Esophagus squamous epithelium (tissue), 5 donors: ENCODE measurements at regions not wholly inside any gene's neighbourhood (a gene's known extent, or its start where the extent isn't known, plus 50 kb on each side); places are given as distances from the start of the nearest gene placed in this dataset.

ENCODE experiments used
- DNase-seq: peaks from one replicate; lab custom pipeline; 2025; lab: John Stamatoyannopoulos, UW
- H3K27ac ChIP-seq, 4 donors: fragments of 200-600 bp; sonication (generic); one replicate each; pipeline ENCODE4 v1.5.1; 2016 to 2019; ENCODE audit warnings: mild to moderate bottlenecking in 1 of 4
- H3K27me3 ChIP-seq, 4 donors: fragments of 200-600 bp; sonication (generic); 1 replicate in 3 of 4; 2 replicates in 1 of 4; pipeline versions ENCODE4 v1.5.1 to v1.6.0; 2017 to 2021; ENCODE audit warnings: antibody characterized with exemption in 1 of 4
- H3K36me3 ChIP-seq, 3 donors: fragments of 200-600 bp; sonication (generic); one replicate each; pipeline ENCODE4 v1.5.1; 2016 to 2019
- H3K4me1 ChIP-seq, 3 donors: fragments of 200-600 bp; sonication (generic); one replicate each; pipeline ENCODE4 v1.5.1; 2017 to 2019
- H3K4me3 ChIP-seq, 4 donors: fragments of 200-600 bp; sonication (generic); 1 replicate in 3 of 4; 2 replicates in 1 of 4; pipeline ENCODE4 v1.5.1; 2016 to 2019; ENCODE audit warnings: mild to moderate bottlenecking in 2 of 4, moderate library complexity in 1 of 4
- H3K9me3 ChIP-seq, 3 donors: fragments of 200-600 bp; sonication (generic); one replicate each; pipeline ENCODE4 v1.5.1; 2016 to 2019
- POLR2A ChIP-seq, 4 donors: fragments of 450-650 bp; IDR thresholded peaks; one replicate each; pipeline ENCODE4 v1.6.1; 2017; ENCODE audit warnings: antibody characterized with exemption in 4 of 4, mild to moderate bottlenecking in 4 of 4, moderate library complexity in 3 of 4
- WGBS, 2 donors: methylation state at CpG; one replicate each; pipeline ENCODE4 v1.1.5; 2018; 5-methylcytosine and 5-hydroxymethylcytosine counted together
- intact Hi-C: fragments of 100-400 bp; cut with DNase I; formaldehyde crosslinking; loops from one replicate; pipeline ENCODE4 v1.15.0; 2022
- TF ChIP-seq, protein P1 (sequence below), 6 experiments: fragments of 450-650 bp in 4 of 6; fragments of 200-600 bp in 2 of 6; sonication (generic) in 2 of 6; IDR thresholded peaks; one replicate each; pipeline ENCODE4 v1.5.1; 2016 to 2019; ENCODE audit warnings: antibody characterized with exemption in 6 of 6, mild to moderate bottlenecking in 4 of 6, moderate library complexity in 4 of 6
- donor health status: DM: yes; HTN: yes; CAD: no.

DNA sequence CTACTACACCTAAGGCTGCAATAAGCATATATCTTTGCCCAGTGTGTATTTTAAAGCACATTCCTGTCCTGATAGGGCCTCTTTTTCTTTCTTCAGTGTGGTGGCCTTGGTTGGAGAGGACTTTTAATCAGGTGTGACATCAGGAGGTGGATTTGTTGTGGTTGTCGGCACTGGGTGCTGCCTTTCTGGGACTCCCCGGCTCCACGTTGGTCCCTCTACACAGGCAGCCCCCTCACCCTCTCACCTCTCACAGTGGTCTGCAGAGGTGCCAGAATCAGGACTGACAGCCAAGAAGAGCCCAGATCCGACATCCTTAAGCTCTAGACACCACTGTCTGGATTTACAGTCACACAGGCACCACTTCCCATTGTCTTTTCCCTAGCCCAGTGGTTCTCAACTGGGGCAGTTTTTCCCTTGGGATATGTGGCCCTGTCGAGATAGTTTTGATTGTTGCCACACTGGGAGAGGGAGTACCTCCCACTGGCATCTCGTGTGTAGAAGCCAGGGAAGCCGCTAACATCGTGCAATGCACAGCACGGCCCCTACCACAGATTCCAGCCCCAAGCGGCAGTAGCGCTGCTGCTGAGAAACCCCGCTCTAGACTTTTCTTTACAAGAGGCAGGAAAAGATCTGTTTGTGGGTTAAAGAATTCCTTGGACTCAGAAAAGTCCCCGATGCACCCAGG is 314.1 kb downstream of the QKI start:
- 54 to 80% methylated on average over 3 to 8 of the region's 13 CpGs for whole genome bisulfite sequencing, 2 donors
- DNase-seq = no peak
- no peaks in the 10 kb centered on the region for H3K36me3 ChIP-seq
- no peaks in the 10 kb centered on the region for H3K4me1 ChIP-seq
- H3K4me3 ChIP-seq = no peak overlapping the region
- H3K9me3 ChIP-seq = no peaks in the 10 kb centered on the region
- TF ChIP-seq POLR2A (IDR thresholded peaks at IDR 0.05) = no peak
- TF ChIP-seq, protein P1, sequence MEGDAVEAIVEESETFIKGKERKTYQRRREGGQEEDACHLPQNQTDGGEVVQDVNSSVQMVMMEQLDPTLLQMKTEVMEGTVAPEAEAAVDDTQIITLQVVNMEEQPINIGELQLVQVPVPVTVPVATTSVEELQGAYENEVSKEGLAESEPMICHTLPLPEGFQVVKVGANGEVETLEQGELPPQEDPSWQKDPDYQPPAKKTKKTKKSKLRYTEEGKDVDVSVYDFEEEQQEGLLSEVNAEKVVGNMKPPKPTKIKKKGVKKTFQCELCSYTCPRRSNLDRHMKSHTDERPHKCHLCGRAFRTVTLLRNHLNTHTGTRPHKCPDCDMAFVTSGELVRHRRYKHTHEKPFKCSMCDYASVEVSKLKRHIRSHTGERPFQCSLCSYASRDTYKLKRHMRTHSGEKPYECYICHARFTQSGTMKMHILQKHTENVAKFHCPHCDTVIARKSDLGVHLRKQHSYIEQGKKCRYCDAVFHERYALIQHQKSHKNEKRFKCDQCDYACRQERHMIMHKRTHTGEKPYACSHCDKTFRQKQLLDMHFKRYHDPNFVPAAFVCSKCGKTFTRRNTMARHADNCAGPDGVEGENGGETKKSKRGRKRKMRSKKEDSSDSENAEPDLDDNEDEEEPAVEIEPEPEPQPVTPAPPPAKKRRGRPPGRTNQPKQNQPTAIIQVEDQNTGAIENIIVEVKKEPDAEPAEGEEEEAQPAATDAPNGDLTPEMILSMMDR (IDR thresholded peaks at IDR 0.05) = no peak
- no peak overlapping the region for H3K27ac ChIP-seq
- intact Hi-C loops = no loop called here
- H3K27me3 ChIP-seq = no peaks in the 10 kb centered on the region

DNA sequence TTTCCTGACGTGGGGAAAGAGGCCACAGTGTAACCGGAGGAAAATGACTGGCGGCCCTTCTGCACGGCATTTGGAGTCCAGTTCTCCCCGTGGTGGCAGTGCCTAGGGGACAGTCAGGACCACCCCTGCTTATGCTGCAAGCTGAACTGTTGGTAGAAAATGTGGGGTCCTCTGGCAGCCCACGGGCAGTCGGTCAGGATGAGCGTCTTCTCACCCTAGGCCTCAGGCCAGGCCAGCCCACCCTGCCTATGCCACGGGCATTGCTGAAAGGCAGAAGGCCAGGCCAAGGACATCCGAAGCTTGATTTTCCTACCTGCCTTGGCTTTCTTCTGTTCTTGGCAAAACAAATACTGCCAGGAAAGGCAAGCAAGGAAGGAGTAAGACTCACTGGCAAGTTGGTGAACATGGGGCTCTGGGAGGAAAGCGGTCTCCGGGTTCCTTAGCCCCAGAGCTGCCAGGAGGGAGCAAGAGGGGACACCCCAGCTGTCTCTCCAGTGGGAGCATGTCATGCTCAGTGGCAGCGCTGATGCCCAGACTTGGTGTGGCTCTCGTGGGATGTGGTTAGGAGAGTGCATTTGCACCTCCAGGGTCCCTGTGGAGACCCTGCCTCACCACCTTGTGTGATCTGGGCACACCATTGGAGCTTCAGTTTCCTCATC is 311.6 kb downstream of the QKI start:
- H3K4me3 ChIP-seq = no peak overlapping the region
- intact Hi-C loops = no loop called here
- whole genome bisulfite sequencing, 2 donors = 74 to 84% methylated on average over 7 to 12 of the region's 14 CpGs
- H3K9me3 ChIP-seq = no peaks in the 10 kb centered on the region
- no peaks in the 10 kb centered on the region for H3K4me1 ChIP-seq
- no peak for DNase-seq
- H3K36me3 ChIP-seq = no peaks in the 10 kb centered on the region
- H3K27me3 ChIP-seq = no peaks in the 10 kb centered on the region
- no peak overlapping the region for H3K27ac ChIP-seq
- TF ChIP-seq, protein P1 (IDR thresholded peaks at IDR 0.05) = no peak
- TF ChIP-seq POLR2A (IDR thresholded peaks at IDR 0.05) = no peak

DNA sequence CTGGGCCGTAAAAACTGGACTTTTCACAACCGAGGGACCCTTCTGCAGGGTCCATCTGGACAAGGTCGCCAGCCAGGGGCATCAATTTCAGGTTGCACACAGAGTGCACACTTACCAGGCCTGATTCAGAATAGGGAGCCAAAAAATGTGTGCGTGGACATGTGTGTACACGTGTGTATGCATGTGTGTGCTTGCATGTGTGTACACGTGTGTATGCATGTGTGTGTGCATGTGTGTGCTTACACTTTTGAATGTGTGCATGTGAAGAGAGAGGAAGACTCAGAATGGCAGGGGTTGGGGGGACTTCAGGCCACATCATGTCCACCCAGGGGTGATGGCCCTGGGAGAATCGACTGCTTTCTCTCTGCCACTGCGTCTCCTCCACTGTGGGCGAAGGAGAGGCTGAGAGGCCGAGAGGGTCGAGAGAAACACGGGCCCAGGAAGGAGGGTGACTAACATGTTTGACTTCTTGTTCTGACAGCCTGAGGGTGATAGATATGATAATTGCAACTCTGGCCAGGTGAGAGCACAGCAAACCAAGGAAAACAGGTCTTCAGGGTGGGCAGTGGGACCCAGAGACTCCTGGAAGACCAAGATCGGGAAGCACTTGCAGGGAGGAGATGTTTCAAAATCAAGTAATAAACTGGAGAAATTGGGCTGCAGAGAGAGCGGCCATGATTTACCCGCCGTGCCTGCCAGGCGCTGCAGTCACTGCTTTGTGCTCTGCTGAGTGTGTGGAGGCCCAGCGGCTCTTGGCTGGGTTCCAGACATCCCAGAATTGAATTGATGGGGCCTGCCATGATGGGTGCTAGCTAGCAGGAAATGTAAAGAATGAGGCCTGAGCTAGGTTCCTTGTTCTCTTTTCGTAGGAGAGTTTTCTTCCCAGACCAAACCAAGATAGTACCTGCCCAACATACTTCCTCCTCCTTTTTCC is 310.8 kb downstream of the QKI start:
- no peak for DNase-seq
- TF ChIP-seq POLR2A (IDR thresholded peaks at IDR 0.05) = no peak
- TF ChIP-seq, protein P1 (IDR thresholded peaks at IDR 0.05) = no peak
- 75 to 79% methylated on average over 14 to 18 of the region's 19 CpGs for WGBS, 2 donors
- intact Hi-C loops = no loop called here
- Histone ChIP-seq H3K27ac (no peak overlapping the region), H3K36me3 (no peaks in the 10 kb centered on the region), H3K4me1 (peaks cover 0 to 4% (median 0%) of the 10 kb centered on the region in 3 donors), H3K4me3 (no peak overlapping the region), H3K9me3 (no peaks in the 10 kb centered on the region), H3K27me3 (no peaks in the 10 kb centered on the region)

DNA sequence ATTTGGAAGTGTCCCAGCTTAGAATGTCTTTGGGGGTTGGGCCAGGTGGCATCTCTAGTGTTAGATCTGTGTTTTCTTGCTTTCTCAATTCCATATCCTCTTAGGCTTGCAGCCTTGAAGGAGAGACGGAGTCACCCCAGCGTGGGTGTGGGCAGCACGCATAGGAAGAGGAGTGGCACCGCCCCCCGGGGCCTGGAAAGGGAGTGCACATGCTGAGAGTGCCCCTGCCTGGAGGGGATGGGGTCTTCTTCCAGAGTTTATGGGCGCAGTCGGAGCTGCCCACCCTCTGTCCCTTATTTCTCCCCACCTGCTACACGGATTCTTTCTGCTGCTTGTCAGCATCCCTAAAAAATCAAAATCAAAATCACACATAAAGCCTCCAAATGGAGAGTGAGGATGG is 309.7 kb downstream of the QKI start:
- Histone ChIP-seq H3K27ac (no peak overlapping the region), H3K36me3 (no peaks in the 10 kb centered on the region), H3K9me3 (no peaks in the 10 kb centered on the region), H3K4me1 (peaks cover 0 to 15% (median 0%) of the 10 kb centered on the region in 3 donors), H3K4me3 (no peak overlapping the region), H3K27me3 (no peaks in the 10 kb centered on the region)
- no peak for TF ChIP-seq POLR2A (IDR thresholded peaks at IDR 0.05)
- TF ChIP-seq, protein P1 (IDR thresholded peaks at IDR 0.05) = no peak
- no peak for DNase-seq
- intact Hi-C loops = no loop called here
- 81 to 91% methylated on average over 5 to 8 of the region's 8 CpGs for WGBS, 2 donors
